ENCODE measurements at regions not wholly inside any gene's neighbourhood (a gene's known extent, or its start where the extent isn't known, plus 50 kb on each side); places are given as distances from the start of the nearest gene placed in this dataset.

DNA sequence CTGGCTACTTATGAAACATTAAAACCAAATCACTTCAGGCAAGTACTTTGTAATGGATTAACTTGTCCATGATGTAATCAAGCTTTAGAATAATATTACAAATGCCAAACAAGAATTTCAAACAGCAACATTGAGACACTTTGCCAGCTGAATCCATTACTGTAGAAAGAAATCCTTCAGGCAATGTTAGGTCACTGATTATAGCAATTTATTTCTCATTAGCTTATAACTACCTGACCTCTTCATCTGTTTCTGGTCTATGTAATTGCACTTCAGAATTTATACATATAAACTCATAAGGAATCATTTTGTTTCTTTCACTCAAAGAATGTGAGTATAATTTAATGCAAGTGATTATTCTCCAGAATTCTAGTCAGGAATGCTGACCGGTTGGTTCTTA lies 692.6 kb upstream of the TMEFF2 start:
- TF ChIP-seq, protein P1, sequence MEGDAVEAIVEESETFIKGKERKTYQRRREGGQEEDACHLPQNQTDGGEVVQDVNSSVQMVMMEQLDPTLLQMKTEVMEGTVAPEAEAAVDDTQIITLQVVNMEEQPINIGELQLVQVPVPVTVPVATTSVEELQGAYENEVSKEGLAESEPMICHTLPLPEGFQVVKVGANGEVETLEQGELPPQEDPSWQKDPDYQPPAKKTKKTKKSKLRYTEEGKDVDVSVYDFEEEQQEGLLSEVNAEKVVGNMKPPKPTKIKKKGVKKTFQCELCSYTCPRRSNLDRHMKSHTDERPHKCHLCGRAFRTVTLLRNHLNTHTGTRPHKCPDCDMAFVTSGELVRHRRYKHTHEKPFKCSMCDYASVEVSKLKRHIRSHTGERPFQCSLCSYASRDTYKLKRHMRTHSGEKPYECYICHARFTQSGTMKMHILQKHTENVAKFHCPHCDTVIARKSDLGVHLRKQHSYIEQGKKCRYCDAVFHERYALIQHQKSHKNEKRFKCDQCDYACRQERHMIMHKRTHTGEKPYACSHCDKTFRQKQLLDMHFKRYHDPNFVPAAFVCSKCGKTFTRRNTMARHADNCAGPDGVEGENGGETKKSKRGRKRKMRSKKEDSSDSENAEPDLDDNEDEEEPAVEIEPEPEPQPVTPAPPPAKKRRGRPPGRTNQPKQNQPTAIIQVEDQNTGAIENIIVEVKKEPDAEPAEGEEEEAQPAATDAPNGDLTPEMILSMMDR (IDR thresholded peaks at IDR 0.05) = no peak

DNA sequence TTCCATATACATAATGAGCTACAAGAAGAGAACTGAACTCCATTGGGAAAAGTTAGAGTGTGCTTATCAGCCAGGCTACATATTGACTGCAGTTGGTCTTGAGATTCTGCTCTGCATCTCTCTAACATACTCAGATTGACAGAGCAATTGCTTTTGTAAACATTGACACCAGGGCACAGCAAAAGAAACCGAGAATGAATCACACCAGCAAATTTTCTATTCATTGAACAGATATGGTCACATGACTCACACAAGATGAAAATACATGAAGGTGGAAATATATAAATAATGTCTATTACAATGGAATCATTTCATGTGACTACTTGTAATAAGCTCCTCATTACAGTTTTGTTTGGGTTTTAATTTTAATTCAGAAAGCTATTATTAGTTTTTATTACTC lies 691.9 kb upstream of the TMEFF2 start:
- Histone ChIP-seq H3K36me3 (no peaks in the 10 kb centered on the region), H3K9me3 (peaks cover 3% of the 10 kb centered on the region), H3K4me1 (ENCODE audit: control insufficient read depth in 1 of 2, insufficient read depth in 1 of 2, low read depth in 1 of 2, low read length in 1 of 2) (no peaks in the 10 kb centered on the region), H3K4me3 (ENCODE audit: low read depth in 1 of 2, low read length in 1 of 2) (no peak overlapping the region), H3K27me3 (no peaks in the 10 kb centered on the region), H3K27ac (no peak overlapping the region)
- TF ChIP-seq, protein P1 (IDR thresholded peaks at IDR 0.05) = no peak

More for the DNA sequence above, 692.6 kb upstream of the TMEFF2 start:
- Histone ChIP-seq H3K4me3 (ENCODE audit: low read depth in 1 of 2, low read length in 1 of 2) (no peak overlapping the region), H3K9me3 (peaks cover 3% of the 10 kb centered on the region), H3K36me3 (no peaks in the 10 kb centered on the region), H3K27ac (no peak overlapping the region), H3K27me3 (no peaks in the 10 kb centered on the region), H3K4me1 (ENCODE audit: control insufficient read depth in 1 of 2, insufficient read depth in 1 of 2, low read depth in 1 of 2, low read length in 1 of 2) (no peaks in the 10 kb centered on the region)

DNA sequence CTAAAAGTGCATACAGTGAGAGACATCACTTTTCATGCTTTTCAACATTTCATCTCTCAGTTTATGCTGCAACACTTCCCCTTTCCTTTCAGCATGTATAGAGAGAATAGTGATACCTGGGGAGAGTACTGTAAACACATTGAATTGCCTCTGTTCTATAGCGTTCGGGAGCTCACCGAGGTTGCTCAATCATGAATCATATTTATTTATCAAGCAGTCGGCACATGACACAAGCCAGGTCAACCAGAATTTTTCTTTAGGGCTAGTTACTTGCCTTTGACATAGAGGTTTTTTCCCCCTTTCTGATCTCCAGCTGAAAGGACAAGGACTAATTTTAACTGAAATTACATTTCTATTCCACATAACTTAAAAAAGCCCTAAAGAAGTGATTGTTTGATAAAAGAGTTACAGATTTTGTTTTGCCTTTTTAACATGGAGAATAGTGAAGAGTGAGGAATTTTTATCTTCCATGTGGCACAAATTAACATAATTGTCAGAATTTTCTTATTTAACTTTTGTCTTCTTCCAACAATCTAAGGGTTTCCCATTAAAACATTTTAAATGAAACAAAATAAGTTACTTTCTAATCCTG lies 690.9 kb upstream of the TMEFF2 start:
- Histone ChIP-seq H3K4me3 (ENCODE audit: low read depth in 1 of 2, low read length in 1 of 2) (no peak overlapping the region), H3K4me1 (ENCODE audit: control insufficient read depth in 1 of 2, insufficient read depth in 1 of 2, low read depth in 1 of 2, low read length in 1 of 2) (no peaks in the 10 kb centered on the region), H3K9me3 (no peaks in the 10 kb centered on the region), H3K27me3 (no peaks in the 10 kb centered on the region), H3K27ac (no peak overlapping the region), H3K36me3 (no peaks in the 10 kb centered on the region)
- TF ChIP-seq, protein P1 (IDR thresholded peaks at IDR 0.05) = no peak

DNA sequence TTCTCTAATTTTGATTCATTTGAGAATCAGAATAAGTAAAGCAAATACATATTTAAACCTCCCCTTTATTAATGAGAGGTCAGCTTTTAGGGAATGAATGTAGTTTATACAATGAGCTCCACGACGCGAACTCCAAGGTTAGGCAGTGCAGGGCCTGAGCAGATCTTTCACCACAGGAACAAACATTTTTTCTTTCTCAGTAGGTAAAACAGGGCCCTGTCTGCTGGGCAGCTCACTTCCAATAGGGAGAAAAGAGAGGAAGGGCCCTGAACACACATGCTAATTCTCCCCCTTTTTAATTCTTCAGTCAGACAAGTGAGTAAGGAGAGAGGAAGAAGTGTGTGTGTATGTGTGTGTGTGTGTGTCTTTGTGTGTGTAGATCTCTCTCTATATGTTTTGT lies 682.4 kb upstream of the TMEFF2 start:
- Histone ChIP-seq H3K9me3 (no peaks in the 10 kb centered on the region), H3K36me3 (no peaks in the 10 kb centered on the region), H3K27me3 (no peaks in the 10 kb centered on the region), H3K27ac (no peak overlapping the region), H3K4me1 (ENCODE audit: control insufficient read depth in 1 of 2, insufficient read depth in 1 of 2, low read depth in 1 of 2, low read length in 1 of 2) (no peaks in the 10 kb centered on the region), H3K4me3 (ENCODE audit: low read depth in 1 of 2, low read length in 1 of 2) (no peak overlapping the region)
- TF ChIP-seq, protein P1 (IDR thresholded peaks at IDR 0.05) = no peak

DNA sequence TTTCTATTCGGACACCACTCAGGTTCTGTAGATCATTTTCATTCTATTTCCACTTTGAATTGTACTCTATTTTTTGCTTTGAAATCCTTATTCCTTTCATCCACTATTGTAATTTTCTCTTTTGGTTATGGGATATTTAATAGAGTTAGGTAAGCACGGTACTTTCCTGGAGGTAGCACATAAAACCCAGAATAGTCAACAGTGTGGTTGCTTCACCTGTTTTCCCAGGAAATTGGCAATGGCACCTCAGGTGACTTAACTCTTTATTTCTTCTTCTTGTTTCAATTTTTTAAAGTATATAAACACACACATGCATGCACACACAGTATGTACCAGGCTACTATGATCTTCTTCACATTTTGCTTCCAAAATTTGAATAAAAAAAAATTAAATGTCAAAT lies 682.0 kb upstream of the TMEFF2 start:
- TF ChIP-seq, protein P1 (IDR thresholded peaks at IDR 0.05) = no peak
- Histone ChIP-seq H3K9me3 (no peaks in the 10 kb centered on the region), H3K4me1 (ENCODE audit: control insufficient read depth in 1 of 2, insufficient read depth in 1 of 2, low read depth in 1 of 2, low read length in 1 of 2) (no peaks in the 10 kb centered on the region), H3K27ac (no peak overlapping the region), H3K4me3 (ENCODE audit: low read depth in 1 of 2, low read length in 1 of 2) (no peak overlapping the region), H3K36me3 (no peaks in the 10 kb centered on the region), H3K27me3 (no peaks in the 10 kb centered on the region)

DNA sequence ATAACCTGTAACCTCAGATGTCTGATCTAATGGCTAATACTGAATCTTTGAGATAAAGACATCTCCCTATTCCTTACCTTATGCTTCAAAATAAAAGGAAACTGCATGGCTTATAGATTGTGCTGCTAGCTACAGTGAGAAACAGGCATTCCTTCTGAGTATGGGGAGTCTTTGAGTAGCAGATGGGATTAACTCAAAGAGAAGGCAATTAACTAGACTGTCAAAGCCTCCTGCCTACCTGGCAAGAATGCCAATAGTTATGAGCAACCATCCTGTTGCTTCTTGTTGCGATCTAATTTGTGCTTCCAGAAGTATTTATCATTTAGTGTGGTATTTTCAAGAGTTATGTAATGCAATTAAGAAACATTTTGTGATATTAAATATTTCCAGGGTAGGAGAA lies 660.0 kb upstream of the TMEFF2 start:
- no peak overlapping the region for H3K4me3 ChIP-seq (ENCODE audit: low read depth in 1 of 2, low read length in 1 of 2)
- no peaks in the 10 kb centered on the region for H3K9me3 ChIP-seq
- TF ChIP-seq, protein P1 (IDR thresholded peaks at IDR 0.05) = no peak
- no peaks in the 10 kb centered on the region for H3K4me1 ChIP-seq (ENCODE audit: control insufficient read depth in 1 of 2, insufficient read depth in 1 of 2, low read depth in 1 of 2, low read length in 1 of 2)
- H3K27ac ChIP-seq = no peak overlapping the region
- no peaks in the 10 kb centered on the region for H3K36me3 ChIP-seq
- H3K27me3 ChIP-seq = no peaks in the 10 kb centered on the region
